ENCODE measurements at regions not wholly inside any gene's neighbourhood (a gene's known extent, or its start where the extent isn't known, plus 50 kb on each side); places are given as distances from the start of the nearest gene placed in this dataset.
"Not testable (repeated sequence)": the region's sequence is repeated elsewhere in the genome, so short reads cannot be mapped to it uniquely, and the experiment has no call there.

DNA sequence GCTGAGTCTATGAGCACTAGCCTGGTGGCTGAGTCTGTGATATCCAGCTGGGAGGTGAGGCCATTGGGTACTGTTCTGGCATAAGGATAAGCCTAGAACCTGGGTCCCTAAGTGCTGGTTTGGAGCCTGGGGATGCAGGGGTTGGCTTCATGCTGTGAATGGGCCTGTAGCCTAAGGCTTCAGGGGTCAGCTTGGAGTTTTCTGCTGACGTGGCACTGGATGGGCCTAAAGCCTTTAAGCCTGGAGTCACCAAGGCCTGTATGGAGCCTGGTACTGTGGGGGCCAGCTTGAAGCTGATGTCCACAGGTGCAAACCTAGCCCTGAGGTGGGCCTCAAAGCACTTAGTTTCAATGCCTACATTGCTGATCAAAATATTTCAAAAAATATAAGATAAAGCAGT is 979.6 kb upstream of the POU3F4 start:
- FAIRE-seq: no peak

DNA sequence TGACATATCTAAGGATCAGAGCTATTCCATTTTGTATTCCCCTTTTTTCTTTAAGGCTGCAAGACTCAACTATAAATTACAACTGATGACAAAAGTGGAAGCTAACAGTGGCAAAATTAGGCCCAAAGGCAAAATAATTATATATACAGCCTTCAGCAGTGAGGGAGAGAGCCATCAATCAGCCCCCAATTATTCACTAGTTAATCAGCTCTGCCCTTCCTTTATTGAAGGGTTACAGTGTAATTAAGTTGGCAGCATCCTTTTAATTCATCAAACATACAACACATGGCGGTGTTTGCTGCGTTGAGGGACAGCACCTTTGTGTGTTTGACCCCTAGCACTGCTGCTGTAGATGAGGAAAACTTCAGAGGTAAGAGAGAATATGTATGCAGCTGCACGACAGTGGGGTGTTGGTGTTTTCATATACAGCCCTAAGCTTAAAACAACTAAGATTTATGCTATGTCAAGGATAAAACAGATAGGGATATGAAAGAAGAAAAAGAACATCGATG is 973.9 kb upstream of the POU3F4 start:
- FAIRE-seq: no peak

DNA sequence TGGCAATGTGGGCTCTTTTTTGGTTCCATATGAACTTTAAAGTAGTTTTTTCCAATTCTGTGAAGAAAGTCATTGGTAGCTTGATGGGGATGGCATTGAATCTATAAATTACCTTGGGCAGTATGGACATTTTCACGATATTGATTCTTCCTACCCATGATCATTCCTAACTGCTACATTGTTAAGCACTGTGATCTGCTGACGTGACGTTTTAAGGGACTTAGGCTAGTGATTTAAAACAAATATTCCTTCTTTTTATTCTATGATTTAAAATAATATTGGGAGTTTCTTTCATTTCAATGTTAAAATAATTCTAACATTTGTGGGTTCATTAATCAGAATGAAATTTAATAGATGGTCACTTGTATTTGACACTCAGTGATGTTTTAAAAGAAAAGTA is 970.9 kb upstream of the POU3F4 start:
- FAIRE-seq: peak; percentile 68

DNA sequence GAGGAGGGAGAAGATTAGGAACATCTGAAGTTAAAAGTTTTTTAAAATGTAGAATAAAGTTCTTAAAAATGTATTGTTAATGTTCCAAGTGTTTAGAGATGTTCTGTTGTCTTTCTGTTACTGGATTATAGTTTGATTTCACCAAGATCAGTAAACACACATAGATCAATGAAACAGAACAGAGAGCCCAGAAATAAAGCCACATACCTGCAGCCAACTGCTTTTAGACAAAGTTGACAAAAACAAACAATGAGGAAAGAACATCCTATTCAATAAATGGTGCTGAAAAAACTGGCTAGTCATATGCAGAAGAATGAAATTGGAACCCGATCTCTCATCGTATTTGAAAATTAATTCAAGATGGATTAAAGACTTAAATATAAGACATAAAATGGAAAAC is 966.3 kb upstream of the POU3F4 start:
- no peak for FAIRE-seq

DNA sequence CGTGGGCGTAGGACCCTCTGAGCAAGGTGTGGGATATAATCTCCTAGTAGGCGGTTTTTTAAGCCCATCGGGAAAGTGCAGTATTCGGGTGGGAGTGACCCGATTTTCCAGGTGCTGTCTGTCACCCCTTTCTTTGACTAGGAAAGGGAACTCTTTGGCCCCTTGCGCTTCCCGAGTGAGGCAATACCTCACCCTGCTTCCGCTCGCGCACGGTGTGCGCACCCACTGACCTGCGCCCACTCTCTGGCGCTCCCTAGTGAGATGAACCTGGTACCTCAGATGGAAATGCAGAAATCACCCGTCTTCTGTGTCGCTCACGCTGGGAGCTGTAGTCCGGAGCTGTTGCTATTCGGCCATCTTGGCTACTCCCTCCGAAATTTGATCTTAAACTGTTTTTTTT is 955.9 kb upstream of the POU3F4 start:
- FAIRE-seq: not testable (repeated sequence)

DNA sequence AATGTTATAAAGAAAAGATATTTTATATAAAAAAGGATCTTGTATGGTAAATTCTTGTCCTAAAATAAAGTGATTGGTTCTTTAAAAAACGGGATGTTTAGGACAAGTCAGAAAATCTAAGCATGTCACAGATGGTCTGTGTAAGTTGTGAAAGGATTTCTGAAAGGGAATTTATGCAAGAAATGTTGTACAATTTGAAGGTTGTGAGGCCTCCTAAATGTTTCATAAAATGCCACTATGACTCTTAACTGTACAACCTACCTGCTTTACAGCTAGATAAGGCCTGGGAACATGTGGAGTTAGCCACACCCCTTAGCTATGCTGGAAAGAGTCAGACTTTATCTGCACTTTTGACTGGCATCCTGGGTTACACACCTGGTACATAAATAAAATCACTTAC is 951.5 kb upstream of the POU3F4 start:
- no peak for FAIRE-seq

DNA sequence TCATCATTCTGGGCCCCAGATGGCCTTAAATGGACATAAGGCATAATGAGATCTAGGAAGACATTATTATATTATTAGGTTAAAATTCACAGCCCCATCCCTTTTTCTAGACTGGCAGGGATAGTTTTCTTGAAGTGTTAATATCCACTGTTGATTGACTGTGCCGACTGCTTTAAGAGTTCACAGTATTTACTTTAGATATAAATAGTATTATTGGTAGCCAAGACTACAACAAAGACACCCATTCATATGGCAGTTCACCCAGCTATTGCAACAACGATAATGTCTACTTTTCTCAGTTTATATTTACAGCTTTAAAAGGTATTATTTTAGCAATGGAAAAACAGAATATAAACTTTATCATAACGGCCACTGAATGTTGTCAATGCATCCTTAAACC is 922.2 kb upstream of the POU3F4 start:
- FAIRE-seq: no peak

DNA sequence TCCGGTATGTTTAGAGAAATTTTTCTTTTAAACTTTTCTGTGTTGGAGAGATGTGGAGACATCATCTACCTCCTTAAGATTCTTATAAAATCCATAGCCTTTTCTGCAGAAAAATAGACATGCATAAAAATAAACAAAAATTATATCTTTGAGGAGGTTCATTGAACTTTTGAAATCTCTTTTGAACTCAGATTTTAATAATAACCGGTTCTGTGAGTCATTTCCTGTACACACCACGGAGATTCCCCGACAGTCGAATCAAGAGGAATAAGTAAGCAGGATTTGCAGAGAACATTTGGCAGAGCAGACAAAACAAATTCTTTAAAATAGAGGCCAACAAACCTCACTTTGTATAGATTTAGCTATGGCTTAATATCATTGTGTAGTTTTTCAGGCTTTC is 918.7 kb upstream of the POU3F4 start:
- no peak for FAIRE-seq

DNA sequence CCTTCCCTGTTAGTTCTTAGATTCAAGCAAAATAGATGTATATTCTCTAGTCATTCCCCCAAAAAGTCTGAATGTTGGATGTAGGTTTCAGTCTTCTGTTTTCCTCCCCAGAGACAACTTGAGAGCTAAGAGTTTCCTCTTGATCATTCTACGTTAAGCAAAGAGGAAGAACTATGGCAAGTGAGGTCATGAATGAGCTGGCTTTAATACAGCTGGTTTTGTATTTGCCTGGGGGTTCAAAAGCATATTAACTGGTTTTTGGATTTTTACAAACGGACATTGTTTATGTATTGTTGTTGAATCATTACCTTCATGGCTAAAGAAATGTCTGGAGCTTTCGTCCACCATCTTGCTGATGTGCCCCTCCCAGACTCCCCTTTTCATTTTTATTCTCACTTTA is 916.7 kb upstream of the POU3F4 start:
- no peak for FAIRE-seq

DNA sequence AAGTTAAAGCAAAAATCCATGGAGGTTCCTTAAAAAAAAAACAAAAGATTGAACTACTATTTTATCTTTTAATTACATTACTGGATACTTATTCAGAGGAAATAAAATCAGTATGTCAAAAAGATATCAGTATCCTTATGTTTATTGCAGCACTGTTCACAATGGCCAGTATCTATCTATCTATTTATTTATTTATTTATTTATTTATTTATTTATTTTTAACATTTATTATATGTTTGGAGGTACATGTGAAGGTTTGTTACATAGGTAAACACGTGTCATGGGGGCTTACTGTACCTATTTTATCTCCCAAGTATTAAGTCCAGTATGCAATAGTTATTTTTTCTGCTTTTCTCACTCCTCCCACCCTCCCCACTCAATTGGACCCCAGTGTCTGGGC is 881.1 kb upstream of the POU3F4 start:
- FAIRE-seq: peak; percentile 82

DNA sequence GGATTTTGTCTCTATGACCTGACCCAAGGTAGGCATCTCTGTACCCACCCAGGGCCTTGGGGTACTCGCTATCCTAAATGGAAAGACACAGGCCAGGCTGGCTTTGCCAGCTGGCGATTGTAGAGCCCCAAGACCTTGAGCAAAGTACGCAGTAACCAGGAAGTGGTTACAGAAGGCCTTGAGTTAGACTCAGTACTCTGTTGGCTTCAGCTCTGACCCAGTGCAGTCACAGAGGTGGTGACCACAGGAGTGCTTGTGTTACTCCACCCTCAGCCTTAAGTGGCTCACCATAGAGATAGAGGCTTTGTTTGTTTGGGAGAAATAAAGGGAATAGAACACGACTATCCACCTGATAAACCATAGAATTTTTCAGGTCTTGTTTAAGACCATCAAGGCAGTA is 880.5 kb upstream of the POU3F4 start:
- FAIRE-seq: no peak

DNA sequence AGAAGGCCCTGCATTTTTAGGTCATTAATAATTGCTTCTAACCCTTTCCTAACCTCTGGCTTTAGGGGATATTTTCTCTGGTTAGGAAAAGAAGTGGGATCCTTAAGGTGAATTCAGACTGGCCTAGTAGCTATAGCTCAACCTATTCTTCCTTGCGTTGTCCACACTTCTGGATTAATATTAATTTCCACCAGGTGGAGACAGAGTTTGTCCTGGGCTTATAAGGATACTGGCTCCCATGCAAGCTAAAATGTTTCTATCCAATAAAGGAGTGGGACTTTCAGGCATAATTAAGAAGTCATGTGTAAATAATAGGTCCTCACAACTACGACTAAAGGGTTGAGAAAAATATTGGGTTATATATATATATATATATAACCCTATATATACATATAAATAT is 860.0 kb upstream of the POU3F4 start:
- FAIRE-seq: no peak

DNA sequence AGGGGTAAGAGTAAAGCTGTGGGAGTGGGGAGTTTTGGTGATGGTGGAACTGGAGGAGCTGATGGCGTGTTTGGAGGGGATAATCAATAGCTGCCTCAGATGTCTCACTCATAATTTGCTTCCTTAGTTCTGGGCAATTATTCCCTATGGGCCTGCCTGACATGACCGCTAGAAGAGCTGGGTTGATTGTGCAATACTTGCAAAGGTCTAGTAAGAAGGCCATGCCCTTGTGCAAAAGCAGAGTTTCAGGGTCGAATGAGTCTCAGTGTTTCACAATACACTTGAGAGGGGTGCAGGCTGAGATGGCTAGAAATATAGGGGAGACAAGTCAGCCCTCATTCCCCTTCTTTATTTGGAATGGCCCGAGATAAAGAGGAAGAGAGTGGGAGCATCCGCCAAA is 858.4 kb upstream of the POU3F4 start:
- no peak for FAIRE-seq

DNA sequence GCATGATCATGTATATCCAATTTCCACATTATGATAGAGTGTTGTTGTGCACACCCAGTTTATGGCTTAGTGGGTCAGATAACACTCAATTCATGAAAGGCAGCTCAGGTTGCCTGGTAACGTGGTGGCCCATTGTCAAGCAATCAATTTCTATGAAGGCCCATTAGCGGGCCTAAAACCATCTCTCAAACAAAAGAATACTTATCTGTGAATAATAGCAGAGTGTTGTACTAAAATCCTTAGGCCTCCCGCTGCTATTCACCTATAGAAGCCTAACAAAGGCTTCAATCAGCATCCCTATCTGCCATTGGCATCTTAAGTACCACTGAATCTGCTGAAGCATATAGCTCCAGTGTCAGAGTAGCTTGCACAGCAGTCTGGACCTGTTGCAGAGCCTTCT is 849.6 kb upstream of the POU3F4 start:
- no peak for FAIRE-seq

DNA sequence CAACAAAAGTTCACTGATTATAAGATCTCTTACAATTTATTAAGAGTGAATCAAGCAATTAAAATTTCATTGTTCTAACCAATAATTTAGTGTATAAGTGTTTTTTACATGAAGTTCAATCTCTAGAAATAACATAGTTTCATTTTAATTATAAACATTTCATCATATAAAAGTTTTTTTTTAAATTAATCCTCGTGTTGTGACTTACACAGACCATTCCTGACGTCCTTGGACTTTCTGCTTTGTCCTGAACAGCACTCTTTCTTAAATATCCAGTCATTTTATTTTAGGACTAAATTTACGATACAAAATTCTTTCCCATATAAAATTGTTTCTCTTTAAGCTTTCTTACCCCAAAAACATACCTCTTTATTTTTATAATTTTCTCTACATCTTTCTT is 841.7 kb upstream of the POU3F4 start:
- FAIRE-seq: peak; percentile 95

DNA sequence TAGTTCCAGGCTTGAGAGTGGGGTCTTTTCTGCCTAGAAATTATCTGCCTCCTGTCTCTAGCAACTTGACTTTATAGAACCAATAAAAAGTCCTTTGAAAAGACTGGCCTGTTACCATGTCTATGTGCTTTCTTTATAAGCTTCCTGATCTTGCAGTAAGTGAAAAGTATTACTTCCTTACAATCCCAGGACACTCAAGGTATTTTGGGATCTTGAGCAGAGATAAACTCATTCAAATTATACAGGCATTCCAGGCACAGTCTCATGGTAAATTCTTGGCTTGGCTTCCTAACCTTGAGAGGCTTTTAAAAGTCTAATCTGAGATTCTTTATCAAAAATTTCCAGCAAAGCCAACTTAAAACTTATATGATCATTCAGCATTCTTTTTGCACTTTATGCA is 833.0 kb upstream of the POU3F4 start:
- FAIRE-seq: no peak

DNA sequence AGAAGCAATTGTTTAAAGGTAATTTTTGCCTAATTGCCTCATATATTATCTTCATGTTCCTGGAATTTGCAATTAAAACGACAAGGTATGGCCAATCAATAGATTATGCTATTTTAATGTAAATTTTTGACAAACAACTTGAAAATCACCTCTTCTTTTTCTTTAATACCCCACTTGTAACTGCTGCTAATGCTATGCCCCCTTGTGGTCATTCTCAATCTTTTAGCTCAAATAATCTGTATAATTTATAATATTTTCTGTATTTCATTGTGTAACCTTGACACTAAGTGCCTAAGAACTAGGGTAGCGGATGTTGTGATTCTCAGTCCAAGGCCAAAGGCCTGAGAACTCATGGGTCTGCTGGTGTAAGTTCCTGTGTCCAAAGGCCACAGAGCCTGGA is 831.7 kb upstream of the POU3F4 start:
- no peak for FAIRE-seq

DNA sequence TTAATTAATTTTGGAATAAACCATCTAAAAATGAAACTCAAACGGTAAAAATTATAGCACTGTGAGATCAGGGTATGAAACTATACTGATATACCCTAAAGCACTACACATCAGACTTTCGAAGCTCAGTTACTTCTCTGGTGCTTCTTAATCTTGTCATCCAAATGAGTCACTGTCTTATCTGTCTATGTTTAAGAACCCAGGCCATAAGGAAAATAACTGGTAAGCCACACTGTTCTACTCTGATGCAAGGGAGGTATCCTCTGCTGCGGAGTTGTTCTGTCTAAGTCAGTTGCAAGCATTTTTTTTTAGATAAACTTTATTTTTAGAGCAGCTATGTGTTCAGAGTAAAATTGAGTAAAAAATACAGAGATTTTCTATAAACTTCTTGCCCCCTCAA is 830.8 kb upstream of the POU3F4 start:
- FAIRE-seq: no peak

DNA sequence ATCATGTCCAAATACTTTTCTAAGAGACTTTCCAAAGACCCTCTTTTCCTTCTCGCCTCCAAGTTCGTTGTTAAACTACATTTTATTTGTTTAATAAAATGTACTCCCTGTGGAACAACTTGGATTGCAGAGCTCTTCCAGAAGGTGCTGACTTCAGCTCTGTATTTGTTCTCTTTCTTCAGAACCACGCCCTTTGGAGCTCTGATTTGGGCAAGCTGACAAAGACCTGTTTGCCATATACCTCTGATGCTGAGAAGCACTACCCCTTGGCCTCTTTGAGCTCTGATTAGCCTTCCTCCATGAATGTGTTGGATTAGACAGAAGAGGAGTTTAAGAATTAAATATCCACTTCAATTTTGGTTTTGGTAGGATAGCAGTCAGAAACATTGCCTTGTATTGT is 815.1 kb upstream of the POU3F4 start:
- no peak for FAIRE-seq

DNA sequence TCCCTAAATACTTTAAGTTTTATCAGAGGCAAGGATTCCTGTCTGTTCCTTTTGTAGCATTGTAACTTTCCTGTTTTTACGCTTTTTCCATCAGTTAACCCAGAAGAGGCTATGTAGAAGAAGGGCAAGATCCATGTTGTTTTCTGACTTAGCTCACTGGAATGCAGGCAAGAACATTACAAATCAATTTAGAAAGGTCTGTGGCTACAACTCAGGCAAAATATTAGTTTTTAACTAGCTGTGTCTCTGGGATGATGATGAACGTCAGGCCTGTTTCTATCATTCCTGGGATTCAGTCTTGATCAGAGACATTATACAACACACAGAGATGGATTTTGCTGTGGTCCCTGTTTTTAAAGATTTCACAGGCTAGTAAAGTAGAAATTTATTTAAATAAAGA is 813.0 kb upstream of the POU3F4 start:
- no peak for FAIRE-seq

DNA sequence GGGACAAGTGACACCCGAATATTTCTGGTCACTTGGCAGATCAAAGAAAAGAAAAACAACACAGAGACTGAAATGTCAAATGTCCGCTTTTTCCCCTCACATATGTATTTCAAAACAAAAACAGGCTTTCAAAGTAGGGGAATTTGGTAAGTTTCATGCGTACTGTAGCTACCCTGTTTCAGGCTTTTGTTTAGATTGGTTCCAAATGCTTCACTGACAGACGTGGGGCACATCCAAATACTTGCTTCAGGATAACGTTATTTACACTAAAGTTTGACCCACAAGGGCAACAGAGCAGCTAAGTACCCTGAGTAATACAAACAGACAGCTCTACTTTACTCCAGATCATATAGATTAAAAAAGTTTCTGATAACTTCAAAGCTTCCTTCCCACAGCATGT is 804.5 kb upstream of the POU3F4 start:
- FAIRE-seq: no peak

DNA sequence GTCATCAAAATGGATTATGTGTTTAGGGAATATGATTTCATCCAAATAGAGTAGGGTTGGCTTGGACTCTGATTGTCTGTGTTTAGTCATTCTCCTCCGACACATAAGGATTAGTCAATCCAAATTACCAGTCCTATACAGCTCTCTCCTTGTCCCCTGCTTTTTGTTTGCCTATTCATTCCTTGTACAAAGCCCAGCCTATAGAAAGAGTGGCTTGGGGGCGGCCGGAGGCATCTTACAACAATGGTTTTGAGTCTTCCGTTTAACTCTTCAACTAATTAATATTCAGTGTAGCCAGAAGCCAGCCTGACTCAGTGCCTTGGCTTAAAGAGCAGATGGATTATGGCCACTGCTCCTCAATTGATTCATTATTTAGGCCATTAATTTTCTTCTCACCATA is 796.6 kb upstream of the POU3F4 start:
- no peak for FAIRE-seq

DNA sequence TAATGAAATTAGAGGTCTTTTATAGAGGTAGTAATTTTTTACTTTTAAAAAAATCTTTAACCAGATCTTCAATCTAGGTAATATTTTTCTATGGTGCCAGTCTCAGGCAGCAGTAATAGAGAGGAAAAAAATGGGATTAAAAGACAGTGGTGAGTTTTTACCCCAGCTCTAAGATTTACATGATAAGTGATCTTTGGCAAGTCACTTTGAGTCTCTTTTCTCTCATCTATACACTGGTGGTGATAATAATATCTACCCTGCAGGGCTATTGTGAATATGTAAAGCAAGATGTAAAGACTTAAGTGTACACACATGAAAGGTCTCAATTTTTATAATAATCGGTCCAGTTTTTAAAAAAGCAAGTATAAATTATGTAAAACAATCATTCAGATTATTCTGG is 786.2 kb upstream of the POU3F4 start:
- no peak for FAIRE-seq

DNA sequence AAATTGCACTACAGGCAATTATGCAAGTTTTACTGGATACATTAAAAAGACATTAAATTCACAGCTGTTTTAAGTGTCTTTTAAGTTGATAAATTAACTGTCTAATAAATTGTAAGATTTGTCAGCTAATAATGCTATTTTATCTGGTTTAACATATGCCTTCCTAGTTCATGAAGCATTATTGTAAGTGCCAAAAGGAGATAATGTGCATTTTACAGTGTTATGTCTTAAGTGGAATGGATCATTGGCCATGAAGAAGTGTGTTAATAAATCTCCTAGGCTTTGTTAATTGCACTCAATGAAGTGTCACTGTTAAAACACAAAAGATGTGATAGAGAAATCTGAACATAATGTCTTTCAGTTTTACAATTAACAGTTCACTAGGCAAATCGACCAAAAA is 784.3 kb upstream of the POU3F4 start:
- FAIRE-seq: no peak

DNA sequence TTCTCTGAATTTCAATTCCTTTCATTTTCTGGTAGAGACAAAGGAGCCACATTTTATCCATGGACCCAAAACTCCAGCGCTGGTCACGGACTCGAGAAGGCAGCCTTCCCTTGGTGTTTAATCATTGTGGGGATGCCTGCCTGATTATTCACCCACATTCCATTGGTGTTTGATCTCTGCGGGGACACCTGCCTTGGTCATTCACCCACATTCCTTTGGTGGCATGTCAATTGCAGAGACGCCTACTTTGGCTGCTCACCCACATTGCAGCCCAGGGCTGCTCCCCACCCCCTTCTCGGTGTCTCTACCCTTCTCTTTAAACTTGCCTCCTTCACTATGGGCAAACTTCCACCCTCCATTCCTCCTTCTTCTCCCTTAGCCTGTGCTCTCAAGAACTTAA is 780.7 kb upstream of the POU3F4 start:
- FAIRE-seq: not testable (repeated sequence)

DNA sequence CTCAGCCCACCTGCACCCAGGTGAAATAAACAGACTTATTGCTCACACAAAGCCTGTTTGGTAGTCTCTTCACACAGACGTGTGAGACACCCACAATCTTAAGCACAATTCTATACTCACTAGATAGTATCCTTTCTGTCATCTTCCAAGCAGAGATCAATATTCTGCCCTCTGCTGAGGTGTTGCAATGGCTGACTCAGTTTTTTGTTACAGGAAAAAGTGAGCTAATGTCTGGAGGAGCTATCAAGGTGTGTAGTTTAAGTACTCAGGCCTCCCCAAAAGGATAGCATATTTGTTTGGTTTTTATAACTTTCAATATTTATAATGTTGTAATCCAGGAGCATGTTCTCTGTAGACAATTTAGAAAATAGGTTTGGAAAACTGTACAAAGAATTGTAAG is 775.2 kb upstream of the POU3F4 start:
- FAIRE-seq: no peak
